Activated CD4-positive, alpha-beta T cell treated with anti-CD3 and anti-CD28 coated beads, Interleukin-2, amount 50 U/mL, for 16 hours (primary cell): ENCODE measurements at regions not wholly inside any gene's neighbourhood (a gene's known extent, or its start where the extent isn't known, plus 50 kb on each side); places are given as distances from the start of the nearest gene placed in this dataset.
"Not testable (repeated sequence)": the region's sequence is repeated elsewhere in the genome, so short reads cannot be mapped to it uniquely, and the experiment has no call there.

Experiments
- DNase-seq: peaks from one replicate; pipeline ENCODE4 v3.0.0-alpha.2; 2020

DNA sequence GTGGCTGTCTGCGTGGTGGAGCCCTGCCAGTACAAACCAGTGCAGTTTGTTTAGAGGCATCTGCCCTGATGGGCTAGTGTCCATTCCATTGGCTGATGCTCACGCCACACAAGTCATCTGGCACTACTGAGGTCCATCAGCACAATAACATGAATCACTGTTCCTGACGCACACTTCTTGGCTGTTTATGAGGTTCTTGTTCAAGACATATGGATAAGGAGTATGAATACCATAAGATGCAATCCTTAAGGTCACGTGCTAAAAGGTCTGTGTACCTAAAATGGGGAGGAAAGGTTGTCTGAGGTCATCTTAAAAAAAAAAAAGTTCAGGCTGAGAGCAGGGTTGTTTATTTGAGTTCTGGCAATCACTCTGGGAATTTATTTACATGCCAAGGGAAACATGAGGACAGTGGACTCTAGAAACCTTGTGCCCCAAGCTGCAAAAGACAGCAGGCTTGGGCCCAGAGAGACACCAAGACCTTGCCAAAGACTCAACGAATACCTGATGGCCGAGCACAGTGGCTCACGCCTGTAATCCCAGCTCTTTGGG is 54.1 kb upstream of the SHLD1 start:
- DNase-seq = no peak

DNA sequence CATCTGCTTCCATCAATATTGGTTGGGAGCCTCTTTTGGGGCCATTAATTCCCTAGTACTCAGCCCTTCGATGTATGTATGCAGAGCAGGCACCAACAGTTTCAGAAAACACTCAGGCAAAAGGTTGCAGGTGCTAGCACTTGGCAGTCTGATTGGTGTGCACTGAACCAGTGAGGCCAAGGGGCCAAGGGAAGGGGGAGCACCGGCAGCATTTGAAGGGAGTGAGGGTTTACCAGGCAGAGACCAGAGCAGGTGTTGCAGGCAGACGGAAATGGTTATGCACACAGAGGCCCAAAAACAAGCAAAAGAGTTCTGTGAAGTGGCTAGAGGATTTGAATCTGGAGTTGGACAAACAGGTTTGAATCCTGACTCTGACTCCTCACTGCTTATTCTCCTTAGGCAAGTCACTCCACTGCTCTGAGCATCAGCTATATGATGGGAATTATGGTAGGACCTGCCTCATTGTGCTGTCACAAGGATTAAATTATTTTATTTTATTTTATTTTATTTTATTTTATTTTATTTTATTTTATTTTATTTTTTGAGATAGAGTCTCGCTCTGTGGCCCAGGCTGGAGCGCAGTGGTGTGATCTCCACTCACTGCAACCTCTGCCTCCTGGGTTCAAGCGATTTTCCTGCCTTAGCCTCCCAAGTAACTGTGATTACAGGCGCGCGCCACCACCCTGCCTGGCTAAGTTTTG is 58.1 kb upstream of the SHLD1 start:
- DNase-seq = no peak

DNA sequence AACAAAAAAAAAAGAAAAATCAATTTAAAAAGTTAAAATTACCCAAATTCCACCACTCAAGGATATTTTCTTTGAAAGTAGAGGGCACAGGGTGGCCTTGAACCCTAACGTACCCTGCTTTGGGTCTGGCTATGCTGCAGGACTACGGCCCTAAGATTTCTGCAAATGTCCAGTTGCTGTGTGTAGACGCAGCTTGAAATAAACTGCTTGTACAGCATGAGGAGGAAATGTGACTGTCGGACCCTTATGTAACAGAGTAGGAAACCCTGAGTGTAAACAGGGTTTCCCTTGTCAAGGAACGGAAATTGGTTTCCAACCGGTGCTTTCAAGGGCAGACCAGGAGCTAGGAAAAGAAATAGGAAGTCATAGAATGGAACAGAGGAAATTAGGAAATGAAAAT is 60.7 kb upstream of the SHLD1 start:
- no peak for DNase-seq

DNA sequence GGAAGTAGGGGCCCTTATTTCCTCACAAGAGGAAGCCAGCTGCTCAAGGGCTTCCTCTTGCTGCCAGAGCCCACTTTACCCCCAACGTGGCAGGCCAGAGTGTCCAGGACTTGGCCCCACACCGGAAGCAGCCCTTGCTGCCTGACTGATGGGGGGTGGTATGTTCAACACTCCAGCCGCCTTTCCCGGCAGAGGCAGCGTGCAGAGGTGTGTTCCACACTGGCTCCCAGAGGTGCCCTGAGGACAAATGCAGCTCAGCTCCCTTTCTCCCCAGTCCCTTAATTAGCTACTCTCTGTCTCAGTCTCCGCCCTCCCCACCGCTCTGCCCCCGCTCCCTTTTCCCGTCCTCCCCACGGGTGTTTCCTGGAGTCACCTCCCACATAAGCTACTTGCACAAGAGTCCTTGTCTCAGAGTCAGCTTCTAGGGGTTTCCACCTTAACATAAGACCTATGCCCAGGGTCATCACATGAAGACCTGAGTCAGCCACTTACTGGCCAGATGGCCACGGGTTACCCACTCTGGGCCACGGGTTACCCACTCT is 61.7 kb upstream of the SHLD1 start:
- no peak for DNase-seq

DNA sequence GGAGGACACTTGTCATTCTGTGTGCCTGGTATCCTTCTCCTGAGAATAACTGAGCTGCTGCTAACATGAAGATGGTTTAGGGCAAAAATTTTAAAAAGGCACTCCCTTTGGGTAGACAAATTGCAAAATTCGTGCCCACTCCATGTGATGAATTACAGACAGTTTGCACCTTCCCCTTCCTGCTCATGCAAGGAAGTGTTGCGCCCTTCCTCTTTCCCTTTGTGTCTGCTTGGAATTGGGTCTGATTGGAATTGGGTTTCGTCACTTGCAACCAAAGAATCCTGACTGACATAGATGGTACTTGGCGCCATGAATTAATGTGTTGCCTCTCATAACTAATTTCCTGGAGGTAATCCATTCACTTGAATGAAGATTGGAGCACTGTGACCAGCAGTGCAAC is 62.3 kb upstream of the SHLD1 start:
- no peak for DNase-seq

DNA sequence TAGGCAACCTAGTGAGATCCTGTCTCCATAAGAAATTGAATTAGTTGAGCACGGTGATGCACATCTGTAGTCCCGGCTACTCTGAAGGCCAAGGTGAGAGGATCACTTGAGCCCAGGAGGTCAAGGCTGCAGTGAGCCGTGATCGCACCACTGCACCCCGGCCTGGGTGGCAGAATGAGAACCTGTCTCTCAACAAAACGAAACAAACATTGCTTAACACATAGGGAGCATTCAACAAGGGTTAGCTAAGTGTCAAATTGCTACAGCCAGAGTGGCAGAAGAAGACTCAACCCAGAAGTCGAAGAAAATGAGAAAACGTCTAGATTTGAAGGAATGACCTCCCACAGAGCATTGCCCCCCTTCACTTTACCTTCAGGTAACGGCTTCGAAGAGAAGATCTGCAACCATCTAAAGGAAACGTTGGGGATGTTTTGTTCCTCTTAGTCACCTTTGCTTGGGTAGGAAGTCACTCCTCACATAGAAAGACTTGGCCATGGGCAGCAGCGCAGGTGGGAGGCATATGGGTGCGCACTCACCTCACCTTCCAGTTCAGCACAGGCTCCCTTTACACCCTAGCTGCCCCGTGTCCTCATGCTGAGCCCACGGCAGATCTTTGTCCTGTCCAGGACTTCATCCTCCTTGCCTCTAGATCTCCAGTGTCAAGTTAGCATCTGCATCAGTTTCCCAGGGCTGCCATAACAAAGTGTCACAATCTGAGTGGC is 63.7 kb upstream of the SHLD1 start:
- no peak for DNase-seq

DNA sequence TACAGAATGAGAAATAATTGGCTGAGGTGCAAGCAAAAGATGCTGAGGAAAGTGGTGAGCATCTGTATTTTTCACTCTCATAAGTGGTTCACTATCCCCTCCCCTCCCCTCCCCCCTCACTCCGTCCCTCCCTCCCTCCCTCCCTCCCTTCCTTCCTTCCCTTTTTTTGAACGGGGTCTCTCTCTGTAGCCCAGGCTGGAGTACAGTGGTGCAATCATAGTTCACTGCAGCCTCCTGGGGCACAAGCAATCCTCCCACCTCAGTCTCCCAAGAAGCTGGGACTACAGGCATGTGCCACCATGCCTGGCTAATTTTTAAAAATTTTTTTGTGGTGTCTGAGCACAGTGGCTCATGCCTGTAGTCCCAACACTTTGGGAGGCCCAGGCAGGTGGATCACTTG is 67.6 kb upstream of the SHLD1 start:
- not testable (repeated sequence) for DNase-seq

DNA sequence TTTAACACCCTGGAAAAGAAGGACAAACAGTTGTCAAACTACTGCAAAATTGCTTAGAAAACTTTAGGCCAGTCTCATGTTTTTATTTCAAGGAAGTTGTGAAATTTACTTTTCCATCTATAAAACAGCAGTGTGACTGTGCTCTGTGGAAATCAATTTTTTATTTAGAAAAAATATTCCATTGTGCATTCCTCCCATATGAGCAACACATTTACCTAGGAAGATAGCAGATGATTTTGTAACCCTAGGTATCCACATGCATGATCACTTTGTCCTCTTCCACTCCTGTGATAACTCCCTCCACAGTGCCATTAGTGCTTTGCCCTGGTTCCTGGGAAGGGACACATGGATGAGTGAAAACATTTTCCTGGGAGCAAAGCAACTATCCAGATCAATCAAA is 69.4 kb upstream of the GPCPD1 start:
- no peak for DNase-seq

DNA sequence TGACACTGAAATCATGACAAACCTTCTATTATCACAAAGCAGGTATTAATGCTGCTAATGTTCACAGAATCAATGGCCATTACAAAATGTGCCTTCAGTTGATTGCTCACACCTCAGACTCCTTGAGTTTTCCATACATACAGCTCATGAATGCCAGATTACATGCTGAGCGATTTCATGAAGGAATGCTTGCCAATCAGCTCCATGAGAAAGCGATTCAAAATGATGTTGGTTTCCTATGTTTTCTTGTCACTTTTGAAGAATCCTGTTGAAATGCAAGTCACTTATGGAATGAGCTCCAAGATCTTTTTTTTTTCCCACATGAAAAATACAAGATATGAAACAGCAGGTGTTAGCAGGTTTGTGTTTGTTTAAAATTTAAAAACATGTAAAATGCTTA is 68.0 kb upstream of the GPCPD1 start:
- DNase-seq = no peak

DNA sequence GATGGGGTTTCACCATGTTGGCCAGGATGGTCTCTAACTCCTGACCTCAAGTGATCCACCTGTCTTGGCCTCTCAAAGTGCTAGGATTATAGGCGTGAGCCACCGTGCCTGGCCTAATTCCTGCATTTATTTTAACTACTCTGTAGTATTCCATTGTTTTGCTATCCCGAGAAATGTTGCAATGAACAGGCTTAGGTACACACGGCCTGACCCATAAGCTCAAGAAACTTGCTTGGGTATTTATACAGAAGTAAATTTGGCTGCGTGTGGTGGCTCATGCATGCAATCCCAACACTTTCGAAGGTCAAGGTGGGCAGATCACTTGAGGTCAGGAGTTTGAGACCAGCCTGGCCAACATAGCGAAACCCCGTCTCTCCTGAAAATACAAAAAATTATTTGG is 67.1 kb upstream of the GPCPD1 start:
- DNase-seq = not testable (repeated sequence)

DNA sequence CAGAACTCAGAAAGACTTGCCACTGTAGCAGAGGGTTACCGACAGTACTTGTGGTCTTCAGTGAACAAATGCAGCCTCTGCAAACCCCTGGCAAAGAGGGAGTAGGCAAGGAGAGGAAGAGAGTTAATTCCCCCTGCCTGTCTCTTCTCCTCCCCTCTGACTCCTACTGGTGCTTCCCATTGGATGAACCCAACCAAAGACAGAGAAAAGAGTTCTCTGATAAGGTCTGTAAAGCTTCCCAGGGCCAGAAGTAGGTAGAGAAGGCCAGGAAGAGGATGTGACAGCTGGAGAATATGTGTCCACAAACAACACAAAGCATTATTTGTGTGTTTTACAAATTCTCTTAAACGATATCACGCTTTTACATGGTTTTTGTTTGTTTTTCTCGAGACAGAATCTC is 66.6 kb upstream of the GPCPD1 start:
- DNase-seq = no peak

DNA sequence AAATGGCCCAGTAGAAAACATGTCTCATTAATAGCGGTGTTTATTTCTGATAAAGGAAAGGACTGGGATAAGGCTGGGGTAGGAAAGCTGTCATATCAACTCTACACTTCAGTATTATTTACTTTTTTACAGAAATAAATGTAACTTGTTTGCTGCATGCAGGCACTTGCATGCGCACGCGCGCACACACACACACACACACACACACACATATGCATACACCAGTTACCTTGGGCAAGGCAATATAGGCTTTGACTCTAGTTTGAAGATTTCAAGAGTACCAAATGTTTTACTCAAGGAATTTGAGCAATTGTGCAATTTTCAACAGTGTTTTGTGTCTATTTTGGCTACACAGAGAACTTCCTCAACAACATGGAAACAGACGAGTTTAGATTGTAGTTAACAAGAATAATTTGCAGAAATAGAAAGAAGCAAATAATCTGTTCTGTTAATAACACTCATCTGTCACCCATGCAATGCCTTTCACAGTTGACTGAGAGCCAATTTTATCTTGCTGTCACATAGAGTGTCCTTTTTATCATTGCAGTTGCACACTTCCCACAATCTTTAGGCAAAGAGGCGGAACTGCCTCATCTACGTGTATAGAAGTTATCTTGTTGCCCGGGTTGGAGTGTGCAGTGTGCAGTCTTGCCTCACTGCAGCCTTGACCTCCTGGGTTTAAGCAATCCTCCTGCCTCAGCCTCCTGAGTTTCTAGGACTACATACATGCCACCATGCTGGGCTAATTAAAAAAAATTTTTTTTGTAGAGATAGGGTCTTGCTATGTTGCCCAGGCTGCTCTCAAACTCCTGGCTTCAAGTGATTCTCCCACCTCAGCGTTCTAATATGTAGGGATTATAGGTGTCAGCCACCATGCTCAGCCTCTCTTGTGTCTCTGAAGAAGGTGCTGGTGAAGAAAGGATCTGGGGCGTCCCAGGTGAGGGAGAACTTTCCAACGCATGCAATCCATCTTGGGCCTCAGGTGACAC is 64.6 kb upstream of the GPCPD1 start:
- DNase-seq = no peak

DNA sequence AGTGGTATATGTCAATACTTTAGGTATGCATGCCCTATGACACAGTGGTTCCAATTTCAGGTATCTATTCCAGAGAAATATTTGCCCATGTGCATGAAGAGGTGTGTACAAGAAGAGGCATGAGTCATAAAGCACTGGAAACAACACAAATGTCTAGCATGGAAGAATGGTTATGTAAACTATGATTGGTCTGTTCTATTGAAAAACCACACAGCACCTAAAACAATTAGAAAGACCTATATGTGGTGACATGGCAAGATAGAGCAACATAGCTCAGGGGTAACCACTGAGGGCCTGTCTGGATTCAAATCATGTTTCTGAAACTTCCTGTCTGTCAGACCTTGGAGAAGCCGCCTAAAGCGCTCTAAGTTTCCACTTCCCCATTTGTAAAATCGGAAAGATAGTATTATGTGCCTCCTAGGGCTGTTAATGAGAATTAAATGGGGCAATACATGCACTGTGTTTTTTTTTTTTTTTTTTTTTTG is 63.4 kb upstream of the GPCPD1 start:
- DNase-seq = peak; percentile 20

DNA sequence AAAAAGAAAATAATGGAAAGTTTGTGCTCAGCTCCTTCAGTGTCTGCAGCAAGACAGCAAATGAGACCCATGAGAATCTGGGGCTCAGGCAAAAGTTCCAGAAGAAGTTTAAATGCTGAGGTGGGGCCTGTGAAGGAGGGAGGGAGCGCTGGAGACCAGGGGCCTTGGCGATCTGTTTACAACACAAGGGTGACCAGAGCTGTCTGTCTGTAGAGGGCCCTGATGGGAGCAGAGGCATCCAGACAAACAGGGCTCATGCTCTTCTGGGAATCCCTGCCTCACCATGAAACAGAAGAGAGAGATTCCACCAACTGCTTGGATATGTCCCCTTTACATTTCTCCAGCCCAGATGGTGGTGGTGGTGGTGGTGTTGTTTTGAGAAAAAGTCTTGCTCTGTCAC is 60.1 kb upstream of the GPCPD1 start:
- DNase-seq = no peak

DNA sequence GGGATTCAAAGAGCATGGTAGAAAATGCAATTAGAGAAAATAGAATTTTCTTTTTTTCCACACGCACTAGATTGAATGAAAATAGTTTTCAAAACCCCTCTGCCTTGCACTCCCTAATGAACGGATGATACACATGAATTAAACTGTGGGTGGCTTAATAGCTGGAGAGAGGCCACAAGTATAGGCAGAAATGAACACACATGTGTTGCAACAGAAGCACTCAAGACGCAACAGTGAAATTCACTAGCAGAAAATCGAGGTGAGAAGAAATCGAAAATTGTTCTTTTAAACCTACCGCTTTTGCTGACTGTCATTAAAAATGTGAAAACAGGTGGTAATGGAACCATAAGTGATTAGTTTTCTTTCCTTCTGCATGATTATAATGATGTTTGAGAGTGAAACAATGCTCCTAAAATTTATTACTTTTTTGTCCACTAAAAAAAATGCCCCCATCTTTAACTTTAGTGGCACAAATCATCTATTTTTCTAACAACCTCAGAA is 59.3 kb upstream of the GPCPD1 start:
- DNase-seq = no peak

DNA sequence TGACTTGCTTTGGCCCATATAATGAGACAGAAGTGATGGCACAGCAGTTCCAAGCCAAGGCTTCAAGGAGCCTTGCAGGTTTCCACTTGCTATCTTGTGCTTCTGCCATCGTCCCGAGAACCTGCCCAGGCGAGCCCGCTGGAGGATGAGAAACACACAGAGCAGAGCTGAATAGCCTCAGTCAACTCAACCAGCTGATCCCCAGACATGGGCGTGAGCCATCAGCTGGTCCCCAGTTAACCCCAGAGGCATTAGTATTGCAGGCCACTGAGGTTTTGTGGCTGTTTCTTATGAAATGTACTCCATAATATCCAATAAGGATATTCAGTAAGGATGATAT is 57.7 kb upstream of the GPCPD1 start:
- no peak for DNase-seq

DNA sequence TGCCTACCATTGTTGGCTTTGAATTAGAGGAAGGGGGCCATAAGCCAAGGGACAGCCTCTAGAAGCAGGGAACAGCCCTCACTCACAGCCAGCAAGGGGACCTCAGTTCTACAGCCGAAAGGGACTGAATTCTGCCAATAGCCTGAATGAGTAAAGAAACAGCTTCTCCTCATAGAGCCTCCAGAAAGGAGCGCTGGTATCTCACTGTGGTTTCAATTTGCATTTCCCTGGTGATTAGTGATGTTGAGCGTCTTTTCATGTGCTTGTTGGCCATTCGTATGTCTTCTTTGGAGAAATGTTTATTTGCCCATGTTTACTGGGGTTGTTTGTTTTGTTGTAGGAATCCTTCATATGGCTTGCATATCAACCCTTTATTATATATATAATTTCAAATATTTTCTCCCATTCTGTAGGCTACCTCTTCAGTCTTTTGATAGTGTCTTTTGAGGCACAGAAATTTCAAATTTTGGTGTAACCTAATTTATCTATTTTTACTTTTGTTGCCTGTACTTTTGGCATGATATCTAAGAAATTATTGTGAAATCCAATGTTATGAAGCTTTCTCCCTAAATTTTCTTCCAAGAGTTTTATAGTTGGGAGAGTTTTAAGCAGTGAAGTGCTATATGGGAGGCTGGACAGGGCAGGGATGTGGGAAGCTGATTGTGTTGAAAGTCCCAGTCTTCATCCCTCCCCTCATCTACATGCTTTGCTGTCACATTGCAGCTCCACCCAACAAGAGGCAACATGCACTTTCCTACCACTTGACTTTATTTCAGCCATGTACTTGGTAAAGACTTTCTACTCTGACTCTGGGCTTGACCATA is 57.1 kb upstream of the GPCPD1 start:
- no peak for DNase-seq

DNA sequence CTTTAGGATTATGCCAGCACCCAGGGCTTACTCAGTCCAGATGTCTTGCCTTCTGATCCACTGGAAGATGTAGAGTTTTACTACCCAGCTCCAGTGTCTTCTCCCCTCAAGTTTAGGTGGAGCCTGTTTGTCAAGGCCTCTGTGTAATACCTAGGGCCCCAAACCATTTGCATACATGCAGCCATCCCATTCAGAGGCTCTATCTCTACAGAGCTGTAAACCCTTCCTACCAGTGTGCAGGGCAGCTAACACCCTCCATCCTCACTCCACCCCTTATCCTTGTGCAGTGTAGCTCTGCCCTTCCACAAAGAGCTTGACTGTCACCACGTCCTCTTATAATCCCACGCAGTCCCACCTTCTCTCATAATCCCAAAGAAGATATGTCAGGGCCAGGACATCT is 54.6 kb upstream of the GPCPD1 start:
- DNase-seq = no peak

DNA sequence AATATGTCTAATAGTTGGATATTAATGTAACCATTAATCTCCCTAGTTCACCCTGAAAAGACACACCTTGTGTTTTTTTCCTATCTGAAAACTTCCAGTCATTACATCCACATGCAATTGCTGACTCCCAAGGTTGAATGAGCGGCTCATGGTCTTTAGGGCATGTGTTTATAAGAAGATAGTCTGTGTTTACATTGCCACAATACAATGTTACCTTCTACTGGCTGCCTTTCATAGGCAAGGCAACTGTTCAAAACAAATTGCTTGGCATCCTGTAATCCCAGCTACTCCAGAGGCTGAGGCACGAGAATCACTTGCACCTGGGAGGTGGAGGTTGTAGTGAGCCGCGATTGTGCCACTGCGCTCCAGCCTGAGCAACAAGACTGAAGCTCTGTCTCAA is 52.6 kb upstream of the GPCPD1 start:
- no peak for DNase-seq

DNA sequence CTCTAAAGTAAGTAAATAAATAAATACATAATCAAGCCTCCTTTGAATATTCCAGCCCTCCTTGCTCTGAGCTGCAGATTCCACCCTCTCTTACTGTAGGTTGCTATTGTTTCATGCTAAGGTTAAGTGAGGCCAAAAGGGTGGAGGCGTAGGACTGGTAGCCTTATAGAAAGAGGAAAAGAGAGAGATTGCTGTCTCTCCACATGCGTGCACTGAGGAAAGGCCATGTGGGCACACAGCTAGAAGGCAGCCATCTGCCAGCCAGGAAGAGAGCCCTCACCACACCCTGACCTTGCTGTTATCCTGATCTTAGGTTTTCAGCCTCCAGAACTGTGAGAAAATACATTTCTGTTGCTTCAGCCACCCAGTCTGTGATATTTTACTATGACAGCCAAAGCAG is 52.0 kb upstream of the GPCPD1 start:
- no peak for DNase-seq

DNA sequence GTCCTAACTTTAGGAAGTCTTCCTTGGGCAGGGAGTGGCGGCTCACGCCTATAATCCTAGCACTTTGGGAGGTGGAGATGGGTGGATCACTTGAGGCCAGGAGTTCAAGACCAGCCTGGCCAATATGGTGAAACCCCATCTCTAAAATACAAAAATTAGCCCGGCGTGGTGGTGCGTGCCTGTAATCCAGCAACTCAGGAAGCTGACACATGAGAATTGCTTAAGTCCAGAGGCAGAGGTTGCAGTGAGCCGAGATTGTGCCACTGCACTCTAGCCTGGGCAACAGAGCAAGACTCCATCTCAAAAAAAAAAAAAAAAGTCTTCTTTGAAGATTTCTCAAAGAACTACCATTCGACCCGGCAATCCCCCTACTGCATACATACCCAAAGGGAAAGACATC is 50.0 kb upstream of the GPCPD1 start:
- DNase-seq = not testable (repeated sequence)
